HCT116 (cell line): ENCODE measurements at regions not wholly inside any gene's neighbourhood (a gene's known extent, or its start where the extent isn't known, plus 50 kb on each side); places are given as distances from the start of the nearest gene placed in this dataset.

Experiments
- ATAC-seq: fragments of 200-7000 bp; cut with Tn5 transposase; 2 replicates; pipeline ENCODE4 v1.9.1; 2020; ENCODE audit warnings: mild to moderate bottlenecking, moderate library complexity
- BruUV-seq: library from RNA; stranded (reverse); fragments of 400-500 nt; replicated peaks from 2 replicates; lab custom pipeline; 2021; lab: Mats Ljungman, UMichigan
- CTCF ChIA-PET: fragments of 300-600 bp; sonication (Branson Sonifier 250); formaldehyde crosslinking; loops from one replicate; lab custom pipeline; 2021; ENCODE audit warnings: antibody characterized with exemption; lab: Charles Lee
- POLR2A ChIA-PET: fragments of 300-600, 350-600 bp; sonication (Branson Sonifier 250); formaldehyde crosslinking; loops from one replicate; lab custom pipeline; 2021; ENCODE audit warnings: antibody characterized with exemption; lab: Charles Lee
- RAD21 ChIA-PET, 2 experiments: fragments of 300-600 bp; sonication (Branson Sonifier 250); formaldehyde crosslinking; loops; one replicate each; lab custom pipeline; 2023; ENCODE audit warnings: low total read pairs in 2 of 2; ENCODE audit not compliant: uncharacterized antibody in 2 of 2, unreplicated experiment in 2 of 2, low non-redundant PET in 1 of 2; lab: Charles Lee
- DNase-seq: peaks from one replicate; pipeline ENCODE4 v3.0.0-alpha.2; 2010; ENCODE audit warnings: low read depth, low spot score
- H2AFZ ChIP-seq: fragments of 200-600 bp; shearing (Covaris generic), sonication (generic); 2 replicates; pipeline ENCODE4 v1.6.1; 2017; ENCODE audit warnings: low read depth, mixed run types, mixed read lengths, antibody characterized with exemption, low read length; ENCODE audit not compliant: poor library complexity, severe bottlenecking
- H3K27ac ChIP-seq: 2 replicates; pipeline ENCODE4 v1.5.1; 2012; ENCODE audit warnings: low read depth, low read length
- H3K27me3 ChIP-seq: fragments of 200-600 bp; sonication (generic); 2 replicates; pipeline ENCODE4 v1.6.1; 2016; ENCODE audit warnings: mixed run types, low read length, mixed read lengths; ENCODE audit not compliant: insufficient read depth
- H3K36me3 ChIP-seq, 2 experiments: fragments of 200-500 bp in 1 of 2; fragments of 200-600 bp in 1 of 2; sonication (Bioruptor generic) in 1 of 2; sonication (generic) in 1 of 2; 2 replicates each; pipeline versions ENCODE4 v1.5.1 to v1.6.1; 2014 to 2016; ENCODE audit warnings: low read length in 2 of 2, inconsistent platforms in 1 of 2, mixed read lengths in 1 of 2, mixed run types in 1 of 2; ENCODE audit not compliant: insufficient read depth in 2 of 2, control insufficient read depth in 1 of 2
- H3K4me1 ChIP-seq, 2 experiments: fragments of 200-600 bp in 1 of 2; sonication (generic) in 1 of 2; 2 replicates each; pipeline versions ENCODE4 v1.5.1 to v1.6.1; 2012 to 2017; ENCODE audit warnings: low read length in 2 of 2, inconsistent platforms in 1 of 2, mild to moderate bottlenecking in 1 of 2, mixed read lengths in 1 of 2, mixed run types in 1 of 2, moderate library complexity in 1 of 2; ENCODE audit not compliant: insufficient read depth in 2 of 2, control insufficient read depth in 1 of 2
- H3K4me2 ChIP-seq: fragments of 200-600 bp; sonication (generic); 2 replicates; pipeline ENCODE4 v1.6.1; 2017; ENCODE audit warnings: mixed run types, low read length, mixed read lengths
- H3K4me3 ChIP-seq, 2 experiments: fragments of 200-600 bp in 1 of 2; sonication (generic) in 1 of 2; replicated peaks in 1 of 2; 2 replicates each; pipeline ENCODE4 v1.5.1; 2011 to 2016; ENCODE audit warnings: low read length in 2 of 2, control low read depth in 1 of 2, low read depth in 1 of 2, mild to moderate bottlenecking in 1 of 2, mixed read lengths in 1 of 2, mixed run types in 1 of 2
- H3K79me2 ChIP-seq: fragments of 200-600 bp; sonication (generic); 2 replicates; pipeline ENCODE4 v1.6.1; 2017; ENCODE audit warnings: mild to moderate bottlenecking, mixed run types, low read length, moderate library complexity, mixed read lengths; ENCODE audit not compliant: insufficient read depth
- H3K9ac ChIP-seq: fragments of 200-600 bp; sonication (generic); 2 replicates; pipeline ENCODE4 v1.6.1; 2016; ENCODE audit warnings: low read length, mixed read lengths
- H3K9me2 ChIP-seq: fragments of 200-600 bp; sonication (generic), shearing (Covaris generic); 2 replicates; pipeline ENCODE4 v1.6.1; 2017; ENCODE audit warnings: mixed run types, mild to moderate bottlenecking, moderate library complexity; ENCODE audit not compliant: insufficient read depth
- H3K9me3 ChIP-seq, 2 experiments: fragments of 200-500 bp in 1 of 2; fragments of 200-600 bp in 1 of 2; sonication (Bioruptor generic) in 1 of 2; sonication (generic) in 1 of 2; 2 replicates each; pipeline ENCODE4 v1.6.1; 2014 to 2017; ENCODE audit warnings: low read length in 2 of 2, mixed read lengths in 2 of 2, inconsistent platforms in 1 of 2, low read depth in 1 of 2, mild to moderate bottlenecking in 1 of 2, mixed run types in 1 of 2, moderate library complexity in 1 of 2; ENCODE audit not compliant: control insufficient read depth in 1 of 2, insufficient read depth in 1 of 2
- H4K20me1 ChIP-seq: fragments of 200-600 bp; sonication (generic), shearing (Covaris generic); 2 replicates; pipeline ENCODE4 v1.6.1; 2017; ENCODE audit warnings: mixed run types, mild to moderate bottlenecking, moderate library complexity; ENCODE audit not compliant: insufficient read depth
- ATF3 ChIP-seq: IDR thresholded peaks from 2 replicates; pipeline ENCODE4 v1.6.1; 2012
- CBX3 ChIP-seq: IDR thresholded peaks from 2 replicates; pipeline ENCODE4 v1.6.1; 2012; ENCODE audit warnings: low read depth
- CEBPB ChIP-seq: IDR thresholded peaks from 2 replicates; pipeline ENCODE4 v1.6.1; 2012; ENCODE audit warnings: low read depth
- EGR1 ChIP-seq: IDR thresholded peaks from 2 replicates; pipeline ENCODE4 v1.6.1; 2012; ENCODE audit warnings: low read depth
- ELF1 ChIP-seq: IDR thresholded peaks from 2 replicates; pipeline ENCODE4 v1.6.1; 2012; ENCODE audit warnings: low read depth, borderline replicate concordance
- EZH2 ChIP-seq: fragments of 200-600 bp; sonication (generic); IDR thresholded peaks from 2 replicates; pipeline ENCODE4 v1.6.1; 2017; ENCODE audit warnings: antibody characterized with exemption, mixed run types
- FOSL1 ChIP-seq: IDR thresholded peaks from 2 replicates; pipeline ENCODE4 v1.6.1; 2012; ENCODE audit warnings: low read depth
- MAX ChIP-seq: IDR thresholded peaks from 2 replicates; pipeline ENCODE4 v1.6.1; 2012
- POLR2A ChIP-seq: IDR thresholded peaks from 2 replicates; pipeline ENCODE4 v1.7.0; 2011; ENCODE audit warnings: borderline replicate concordance; ENCODE audit not compliant: insufficient read depth, insufficient read length; ENCODE audit errors: extremely low read depth
- RAD21 ChIP-seq: IDR thresholded peaks from 2 replicates; pipeline ENCODE4 v1.6.1; 2012; ENCODE audit warnings: low read depth, mild to moderate bottlenecking
- REST ChIP-seq: IDR thresholded peaks from 2 replicates; pipeline ENCODE4 v1.6.1; 2012; ENCODE audit warnings: low read depth
- SIN3A ChIP-seq: IDR thresholded peaks from 2 replicates; pipeline ENCODE4 v1.6.1; 2012; ENCODE audit warnings: low read depth
- SP1 ChIP-seq: IDR thresholded peaks from 2 replicates; pipeline ENCODE4 v1.6.1; 2012; ENCODE audit warnings: low read depth
- SRF ChIP-seq: IDR thresholded peaks from 2 replicates; pipeline ENCODE4 v1.6.1; 2012; ENCODE audit warnings: low read depth
- TCF7L2 ChIP-seq: IDR thresholded peaks from 2 replicates; pipeline ENCODE4 v1.7.0; 2011; ENCODE audit warnings: borderline replicate concordance, inconsistent platforms; ENCODE audit not compliant: insufficient read depth, insufficient read length; ENCODE audit errors: extremely low read depth
- ZFX ChIP-seq: fragments of 450-650 bp; IDR thresholded peaks from 2 replicates; pipeline ENCODE4 v1.6.1; 2017
- ZNF274 ChIP-seq: fragments of 200-500 bp; sonication (Bioruptor generic); IDR thresholded peaks from 2 replicates; pipeline ENCODE4 v1.6.1; 2014; ENCODE audit warnings: mild to moderate bottlenecking, low read depth, low read length, inconsistent platforms
- intact Hi-C: fragments of 100-400 bp; cut with micrococcal nuclease; formaldehyde crosslinking; loops from 2 replicates; pipeline ENCODE4 v1.10.0; 2022

- no TSS peak for BruUV-seq
- ChIA-PET POLR2A (no interaction called here), CTCF (no interaction called here), RAD21 (no interaction called here)
- no peak overlapping the region for H3K4me2 ChIP-seq
- H3K27ac ChIP-seq, result no peak overlapping the region
- ATAC-seq, result no peak
- H4K20me1 ChIP-seq, result no peaks in the 10 kb centered on the region
- no peaks in the 10 kb centered on the region for H3K79me2 ChIP-seq
- H2AFZ ChIP-seq, result no peak overlapping the region
- H3K36me3 ChIP-seq, result no peaks in the 10 kb centered on the region
- TF ChIP-seq EZH2 (no peak), CEBPB (no peak), RAD21 (no peak), CBX3 (no peak), POLR2A (no peak), SRF (no peak), SP1 (no peak), MAX (no peak), EGR1 (no peak), ZNF274 (no peak), ELF1 (no peak), FOSL1 (no peak), ATF3 (no peak)
- H3K9me2 ChIP-seq, result no peaks in the 10 kb centered on the region
- intact Hi-C loops, result no loop called here
- H3K27me3 ChIP-seq, result no peaks in the 10 kb centered on the region
- DNase-seq, result no peak
- no peaks in the 10 kb centered on the region for H3K4me1 ChIP-seq
- H3K9me3 ChIP-seq, result no peaks in the 10 kb centered on the region
- no peak overlapping the region for H3K4me3 ChIP-seq
- H3K9ac ChIP-seq, result no peak overlapping the region
Measured at GRCh38 chr1:69128204-69128603, 439.5 kb upstream of the LRRC7 start.

GRCh38 chr1:69129538-69129937 is 438.2 kb upstream of the LRRC7 start:
- no peak overlapping the region for H3K4me2 ChIP-seq
- no peaks in the 10 kb centered on the region for H3K36me3 ChIP-seq
- no peaks in the 10 kb centered on the region for H3K4me1 ChIP-seq
- H2AFZ ChIP-seq, result no peak overlapping the region
- H3K9ac ChIP-seq, result no peak overlapping the region
- H3K9me2 ChIP-seq, result no peaks in the 10 kb centered on the region
- H3K27ac ChIP-seq, result no peak overlapping the region
- CTCF ChIA-PET, result no interaction called here
- H3K4me3 ChIP-seq, result no peak overlapping the region
- RAD21 ChIA-PET, result no interaction called here
- H3K27me3 ChIP-seq, result no peaks in the 10 kb centered on the region
- no peak for DNase-seq
- H3K9me3 ChIP-seq, result no peaks in the 10 kb centered on the region
- H4K20me1 ChIP-seq, result no peaks in the 10 kb centered on the region
- POLR2A ChIA-PET, result no interaction called here
- TF ChIP-seq REST (no peak), ZFX (no peak), FOSL1 (no peak), SIN3A (no peak), EZH2 (no peak), TCF7L2 (no peak), RAD21 (no peak), CBX3 (no peak), MAX (no peak)
- ATAC-seq, result no peak
- intact Hi-C loops, result no loop called here
- no peaks in the 10 kb centered on the region for H3K79me2 ChIP-seq
- no TSS peak for BruUV-seq
